Frontal cortex (tissue), 3 donors: ENCODE measurements at regions not wholly inside any gene's neighbourhood (a gene's known extent, or its start where the extent isn't known, plus 50 kb on each side); places are given as distances from the start of the nearest gene placed in this dataset.
"Not testable (repeated sequence)": the region's sequence is repeated elsewhere in the genome, so short reads cannot be mapped to it uniquely, and the experiment has no call there.

Source experiments
- DNase-seq, 2 donors: peaks; one replicate each; pipeline ENCODE4 v3.0.0; 2012; ENCODE audit warnings: low spot score in 2 of 2
- FAIRE-seq: peaks from 2 replicates; lab custom pipeline; 2012; peaks lifted over from hg19 to GRCh38; lab: Jason Lieb, UNC
- donor health status: control.
- donor health status: control.
- donor health status: control.

DNA sequence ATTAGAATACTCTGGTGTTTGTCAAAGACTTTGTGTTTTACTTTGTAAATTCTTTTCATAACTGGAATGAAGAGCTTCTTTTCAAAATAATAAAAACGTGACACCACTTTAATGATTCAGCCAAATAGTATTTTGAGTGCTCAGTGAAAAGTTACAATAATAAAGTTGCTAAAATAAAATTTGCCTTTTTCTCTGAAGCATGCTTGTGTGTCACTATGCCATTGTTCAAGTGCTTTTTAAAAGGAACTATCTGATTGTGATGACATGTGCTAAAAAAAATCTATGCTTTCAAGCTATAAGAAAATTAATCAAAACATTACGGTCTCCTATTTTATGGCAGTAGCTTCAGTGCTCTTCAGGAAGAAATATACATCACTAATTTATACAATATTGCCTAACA, 1290.5 kb upstream of the B3GALT2 start:
- FAIRE-seq, result no peak

DNA sequence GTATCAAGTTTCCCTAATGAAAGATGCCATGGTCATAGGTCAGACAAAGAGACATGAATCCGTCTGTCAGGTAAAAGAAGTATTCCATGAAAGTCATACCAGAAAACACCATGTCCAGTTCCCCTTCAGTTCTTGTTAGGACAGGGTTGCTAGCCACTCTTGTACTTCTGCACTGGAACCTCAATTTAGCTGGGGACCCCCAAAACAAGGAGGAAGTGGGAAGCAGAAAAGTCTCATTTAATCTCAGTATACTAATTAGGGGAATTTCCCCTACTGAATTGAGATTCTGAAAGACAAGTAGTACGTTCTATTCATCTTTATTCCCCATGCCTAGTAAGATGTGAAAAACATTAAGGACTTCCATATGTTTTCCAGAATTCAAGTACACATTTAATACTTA, 1289.9 kb upstream of the B3GALT2 start:
- FAIRE-seq, result no peak
- no peak for DNase-seq

More for the DNA sequence above, 1290.5 kb upstream of the B3GALT2 start:
- no peak for DNase-seq

DNA sequence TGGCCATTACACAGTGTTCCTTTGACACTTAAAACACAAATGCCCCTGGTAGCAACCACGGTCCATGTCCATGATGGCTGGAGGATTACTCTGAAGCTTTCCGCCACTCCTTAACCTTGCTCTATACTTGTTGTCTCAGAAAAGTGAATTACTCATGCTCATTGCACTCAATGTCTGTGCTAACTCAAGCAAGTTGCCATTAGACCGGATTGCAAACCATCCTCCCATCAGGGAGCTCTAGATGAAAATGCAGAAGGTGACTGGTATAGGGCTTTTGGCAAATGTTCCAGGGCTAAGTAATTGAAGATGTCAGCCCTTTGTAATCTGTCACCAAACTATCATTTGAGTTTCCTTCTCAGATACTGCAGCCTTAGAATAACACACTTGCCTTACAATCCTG, 1288.3 kb upstream of the B3GALT2 start:
- FAIRE-seq (no peak), DNase-seq (no peak)

DNA sequence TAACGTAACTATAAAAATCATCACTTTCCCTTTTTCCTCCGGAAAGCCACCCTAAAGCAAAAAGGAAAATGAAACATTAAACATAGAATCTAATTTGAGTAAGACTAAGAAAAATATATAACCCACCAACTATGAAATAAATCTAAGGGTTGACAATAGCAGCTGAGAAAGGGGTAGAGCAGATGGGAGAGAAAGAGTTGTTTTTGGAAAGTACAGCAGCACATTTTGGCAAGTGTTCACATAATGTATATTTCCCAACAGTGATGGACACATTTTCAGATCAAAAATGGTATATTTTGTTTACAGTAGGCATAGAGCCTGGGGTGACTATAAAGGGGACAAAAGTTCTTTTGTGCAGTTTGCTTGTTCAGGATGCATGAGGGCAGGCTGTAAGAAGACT, 1287.4 kb upstream of the B3GALT2 start:
- FAIRE-seq, result no peak
- no peak for DNase-seq

DNA sequence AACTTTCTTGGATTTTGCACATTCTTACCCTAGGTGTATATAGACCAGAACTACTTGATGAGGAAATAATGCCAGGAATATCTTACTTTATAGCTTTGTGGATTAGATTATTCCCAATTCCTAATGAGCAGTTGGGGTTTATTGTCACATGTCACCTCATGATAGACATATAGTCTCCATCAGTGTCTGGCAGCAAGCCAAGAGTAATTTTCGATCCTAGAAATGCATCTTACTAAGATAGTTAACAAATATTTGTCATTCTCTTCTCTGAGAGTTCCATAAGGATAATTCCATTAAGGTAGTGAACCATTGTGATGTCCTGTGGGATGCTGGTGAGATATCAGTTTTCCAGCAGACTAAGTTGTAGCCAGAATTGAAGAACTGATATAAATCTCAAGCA, 1282.9 kb upstream of the B3GALT2 start:
- FAIRE-seq (no peak), DNase-seq (no peak)

DNA sequence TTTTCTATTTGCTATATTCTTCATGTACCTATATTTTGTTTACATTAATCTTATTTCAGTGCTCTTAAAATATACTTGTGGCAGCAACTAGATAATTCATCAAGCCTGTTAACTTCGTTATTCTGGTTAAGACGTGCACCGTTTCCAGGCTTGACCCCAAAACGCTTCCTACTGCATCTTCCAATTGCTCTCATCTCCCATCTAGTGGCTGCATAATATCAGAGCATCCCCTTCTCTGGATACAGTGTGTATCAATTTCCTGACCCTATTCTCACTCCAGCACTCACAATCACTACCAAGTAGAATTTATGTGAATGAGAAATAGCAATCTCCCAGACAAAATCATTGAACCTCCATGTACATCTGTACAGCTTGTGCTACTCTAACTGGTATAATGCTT, 1280.3 kb upstream of the B3GALT2 start:
- DNase-seq (no peak), FAIRE-seq (no peak)

DNA sequence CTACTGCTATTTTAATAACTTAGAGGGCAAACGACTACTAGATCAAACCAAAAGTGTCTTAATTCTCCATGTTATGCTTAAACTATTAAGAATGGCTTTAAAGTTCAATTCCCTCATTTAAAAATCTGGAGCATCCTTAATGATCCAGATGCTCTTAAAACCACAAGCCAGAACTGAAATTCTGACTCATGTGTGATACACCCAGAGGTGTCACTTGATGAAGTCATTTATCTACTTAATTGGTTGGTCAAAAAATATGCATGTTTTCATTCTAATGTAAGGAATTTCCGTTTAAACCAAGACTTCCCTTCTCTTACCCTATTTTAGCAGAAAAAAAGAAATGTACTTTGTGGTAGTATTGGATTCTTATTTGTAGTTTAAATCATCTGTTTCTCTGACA, 1261.2 kb upstream of the B3GALT2 start:
- DNase-seq (no peak), FAIRE-seq (no peak)

DNA sequence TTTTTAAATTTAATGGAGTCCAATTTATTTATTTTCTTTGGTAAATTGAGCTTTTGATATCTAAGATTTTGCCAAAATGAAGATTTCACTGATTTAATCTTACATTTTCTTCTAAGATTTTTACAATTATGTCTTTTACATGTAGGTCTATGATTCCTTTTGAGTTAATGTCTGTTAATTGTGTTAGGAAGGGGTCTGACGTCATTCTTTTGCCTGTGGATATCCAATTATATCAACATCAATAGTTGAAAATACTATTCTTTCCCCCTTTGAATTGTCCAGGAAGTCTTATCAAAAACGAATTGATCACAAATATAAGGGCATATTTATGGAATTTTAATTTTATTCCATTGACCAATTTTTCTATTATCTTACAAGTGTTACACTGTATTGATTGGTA, 1258.8 kb upstream of the B3GALT2 start:
- FAIRE-seq, result no peak
- DNase-seq, result no peak

DNA sequence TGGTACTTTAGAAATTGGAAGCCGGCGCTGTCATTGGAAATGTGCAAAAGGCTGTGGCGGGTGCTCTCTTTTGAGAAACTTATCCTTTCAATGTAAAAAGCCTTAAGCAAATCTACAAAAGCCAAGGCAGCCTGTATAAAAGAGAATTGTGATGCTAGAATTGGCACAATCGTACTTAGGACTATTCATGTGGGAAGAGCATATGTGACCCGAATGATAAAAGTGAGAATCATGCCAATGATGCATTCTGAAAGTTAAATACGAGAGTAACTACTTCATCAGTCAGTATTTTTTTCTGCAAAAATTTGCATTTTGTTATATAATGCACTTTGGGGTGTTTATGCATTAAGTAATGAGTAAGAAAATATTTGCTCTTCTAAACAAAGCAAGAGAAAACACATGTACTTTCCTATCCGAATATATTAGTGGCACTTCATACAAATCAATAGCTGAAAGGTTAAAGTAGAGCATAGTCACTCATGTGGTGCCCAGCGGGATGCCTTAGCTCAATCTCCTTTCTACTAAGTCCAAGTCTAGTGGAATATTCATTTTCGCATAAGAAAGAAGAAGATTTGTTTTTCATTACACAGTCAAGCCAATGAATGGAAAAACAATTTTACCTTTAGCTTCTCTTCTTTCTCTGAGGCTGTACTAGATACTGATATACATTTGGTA, 1256.6 kb upstream of the B3GALT2 start:
- FAIRE-seq (no peak), DNase-seq (peak in 1 of 2 donors; percentile 17)

DNA sequence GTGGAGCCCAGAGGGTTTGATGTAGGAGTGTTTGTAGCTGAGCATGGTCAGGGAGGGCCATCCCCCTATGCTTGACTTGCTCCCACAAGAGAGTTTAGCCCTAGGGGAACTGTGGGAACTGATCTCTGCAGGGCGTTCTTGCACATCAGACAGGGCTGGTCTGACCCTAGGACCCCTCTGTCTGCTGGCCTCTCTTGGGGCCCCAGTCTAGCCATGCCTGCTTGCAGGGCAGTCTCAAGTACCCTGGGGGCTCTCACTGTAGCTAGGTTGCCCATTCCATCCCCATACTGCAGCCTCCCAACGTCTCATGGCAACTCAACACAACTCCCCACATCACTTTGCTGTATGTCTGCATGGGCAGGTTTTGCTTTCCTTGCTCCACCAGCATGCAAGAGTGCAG, 1250.7 kb upstream of the B3GALT2 start:
- FAIRE-seq (no peak), DNase-seq (no peak)

DNA sequence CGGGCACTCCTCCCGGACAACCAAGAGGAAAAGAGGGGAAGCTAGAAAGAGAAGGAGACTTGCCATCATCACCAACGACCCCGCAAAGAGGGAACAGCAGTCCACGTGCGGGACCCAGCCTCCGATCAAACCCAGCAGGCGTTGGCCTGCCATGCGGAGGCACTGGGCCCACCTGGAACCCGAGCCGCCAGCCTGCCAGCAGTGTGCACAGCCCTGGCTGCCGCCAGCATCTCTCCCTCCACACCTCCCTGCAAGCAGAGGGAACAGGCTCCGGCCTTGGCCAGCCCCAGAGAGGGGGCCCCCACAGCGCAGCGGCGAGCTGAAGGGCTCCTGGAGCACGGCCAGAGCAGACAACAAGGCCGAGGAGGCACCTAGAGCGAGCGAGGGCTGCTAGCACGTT, 1244.7 kb upstream of the B3GALT2 start:
- no peak for DNase-seq
- no peak for FAIRE-seq

DNA sequence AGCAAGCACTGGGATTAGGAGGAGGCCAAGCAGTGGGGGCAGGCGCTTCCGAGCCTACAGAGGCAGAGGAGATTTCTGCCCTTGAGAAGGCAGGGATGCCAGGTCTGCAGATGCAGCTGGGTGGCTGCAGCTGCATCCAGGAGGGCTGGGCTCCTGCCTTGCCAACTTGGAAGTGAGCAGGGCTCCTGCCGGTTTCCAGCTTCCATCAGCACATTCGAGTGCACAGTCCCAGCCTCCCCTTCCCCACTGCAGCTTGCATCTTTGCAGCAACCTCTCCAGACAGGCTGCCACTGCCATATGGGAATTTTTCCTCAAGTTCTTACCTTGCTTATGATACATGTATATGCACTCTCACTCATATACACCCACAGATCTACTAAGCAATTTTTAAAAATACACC, 1234.3 kb upstream of the B3GALT2 start:
- DNase-seq (no peak), FAIRE-seq (no peak)

DNA sequence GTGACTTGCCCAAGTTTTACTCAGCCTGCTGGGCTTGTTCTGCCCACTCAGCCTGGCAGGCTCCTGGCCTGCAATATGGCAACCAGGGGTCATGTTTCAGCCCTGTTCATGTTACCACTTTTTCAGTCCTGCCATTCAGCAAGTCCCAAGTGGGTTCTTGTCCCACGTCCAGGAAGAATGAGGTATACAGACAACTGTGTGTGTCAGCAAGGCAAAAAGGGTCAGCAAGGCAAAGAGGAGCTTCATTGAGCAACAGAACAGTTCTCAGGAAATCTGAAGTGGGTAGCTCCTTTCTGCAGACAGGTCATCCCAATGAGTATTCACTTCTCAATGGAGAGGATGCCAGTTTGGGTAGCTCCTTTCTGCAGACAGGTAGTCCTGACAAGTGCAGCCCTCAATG, 1233.3 kb upstream of the B3GALT2 start:
- FAIRE-seq, result no peak
- no peak for DNase-seq

DNA sequence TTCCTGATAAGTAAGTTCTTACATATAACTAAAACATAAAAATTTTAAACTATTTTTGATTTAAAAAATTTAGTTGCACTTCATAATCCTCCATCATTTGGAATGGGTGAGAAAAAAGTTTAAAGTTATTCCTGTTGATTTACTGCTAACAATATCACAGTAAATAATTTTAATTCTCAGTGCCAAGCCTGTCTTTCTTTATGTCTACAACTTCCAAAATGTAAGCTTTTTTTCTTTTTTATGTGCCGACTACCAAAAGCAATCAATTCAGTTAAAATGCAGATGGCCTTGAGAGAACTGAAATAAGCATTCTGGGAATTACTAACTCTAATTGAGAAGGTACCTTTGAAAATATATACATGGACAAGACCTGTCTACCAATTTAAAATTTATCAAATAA, 1224.3 kb upstream of the B3GALT2 start:
- FAIRE-seq, result no peak
- DNase-seq, result no peak

DNA sequence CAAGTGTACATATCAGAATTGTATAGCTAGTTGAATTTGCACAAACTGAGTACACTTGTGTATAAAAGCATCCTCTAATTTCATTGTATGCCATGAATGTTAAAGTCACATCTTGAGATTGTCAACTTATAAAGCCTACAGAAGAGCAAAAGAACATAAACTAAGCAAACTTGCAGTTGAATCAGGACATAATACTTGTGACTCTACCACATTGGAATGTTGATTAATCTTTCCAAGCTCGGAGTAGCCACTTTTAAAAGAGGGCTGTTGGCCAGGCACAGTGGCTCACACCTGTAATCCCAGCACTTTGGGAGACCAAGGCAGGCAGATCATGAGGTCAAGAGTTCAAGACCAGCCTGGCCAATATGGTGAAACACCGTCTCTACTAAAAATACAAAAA, 1220.8 kb upstream of the B3GALT2 start:
- DNase-seq, FAIRE-seq: not testable (repeated sequence)

DNA sequence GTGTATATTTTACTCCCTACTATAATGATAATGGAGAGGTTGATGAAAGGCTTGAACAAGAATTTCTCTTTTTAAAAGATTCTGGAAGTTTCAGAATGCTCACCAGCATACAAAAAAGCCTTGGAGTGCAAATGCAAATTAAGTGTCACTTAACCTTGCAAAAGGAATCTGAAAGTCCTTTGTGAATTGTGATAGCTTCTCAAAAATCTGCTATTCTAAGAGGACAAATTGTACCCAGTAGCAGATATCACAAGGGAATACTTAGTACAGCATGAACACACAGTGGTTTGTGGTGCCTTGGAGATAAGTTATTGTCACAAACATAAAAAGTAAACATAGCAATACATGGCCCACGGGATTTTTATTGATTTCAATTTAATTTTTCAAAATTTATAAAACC, 1208.3 kb upstream of the B3GALT2 start:
- no peak for FAIRE-seq

DNA sequence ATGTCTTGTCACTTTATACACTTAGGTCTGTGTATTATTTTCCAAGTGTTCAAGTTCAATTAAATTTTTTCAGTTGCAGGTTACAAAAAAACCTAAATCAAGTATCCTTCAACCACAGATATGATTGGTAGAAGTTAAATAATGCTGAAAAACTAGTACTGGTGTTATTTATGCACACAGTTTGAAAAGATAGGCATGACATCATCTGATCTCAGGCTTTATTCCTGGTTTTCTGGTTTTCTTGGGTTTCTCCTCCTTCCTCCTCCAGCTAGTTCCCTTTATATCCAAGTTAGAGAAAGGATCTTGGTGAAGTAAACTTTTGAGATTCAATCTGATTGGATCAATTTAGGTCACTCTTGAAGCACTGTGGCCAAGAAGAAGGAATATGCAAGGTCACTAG, 1201.1 kb upstream of the B3GALT2 start:
- FAIRE-seq (no peak), DNase-seq (no peak)

More for the DNA sequence above, 1208.3 kb upstream of the B3GALT2 start:
- no peak for DNase-seq

DNA sequence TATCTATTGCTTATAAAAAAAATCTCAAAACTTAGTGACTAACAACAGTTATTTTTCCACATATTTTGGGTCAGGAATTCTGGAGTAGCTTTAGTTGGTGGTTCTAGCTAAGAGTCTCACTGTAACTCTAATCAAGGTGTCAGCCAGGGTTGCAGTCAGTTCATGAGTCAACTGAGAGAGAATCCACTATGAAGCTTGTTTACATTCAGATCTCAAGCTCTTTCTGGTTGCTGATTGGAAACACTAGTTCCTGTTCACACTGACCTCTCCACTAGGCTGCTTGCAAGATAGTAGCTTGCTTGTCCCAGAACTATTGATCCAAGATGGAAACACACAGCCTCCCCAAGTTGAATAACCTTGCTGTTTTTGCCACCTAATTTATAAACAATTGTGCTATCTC, 1192.1 kb upstream of the B3GALT2 start:
- FAIRE-seq, result no peak
- no peak for DNase-seq

DNA sequence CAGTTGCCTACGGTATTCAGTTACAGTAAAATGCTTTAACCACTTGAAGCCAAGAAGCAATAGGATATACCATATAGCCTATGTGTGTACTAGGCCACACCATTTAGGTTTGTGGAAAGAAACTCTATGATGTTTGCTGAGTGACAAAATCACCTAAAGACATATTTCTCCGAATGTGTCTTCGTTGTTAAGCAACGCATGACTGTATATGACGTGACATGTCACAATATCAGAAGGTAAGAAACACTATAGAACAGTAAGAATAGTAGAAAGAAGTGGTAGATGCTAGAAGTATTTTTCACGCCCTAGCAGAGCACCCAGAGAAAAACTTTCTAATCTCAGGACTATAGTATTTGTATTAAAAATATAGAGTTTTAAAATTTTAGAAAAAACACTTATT, 1188.2 kb upstream of the B3GALT2 start:
- no peak for FAIRE-seq

DNA sequence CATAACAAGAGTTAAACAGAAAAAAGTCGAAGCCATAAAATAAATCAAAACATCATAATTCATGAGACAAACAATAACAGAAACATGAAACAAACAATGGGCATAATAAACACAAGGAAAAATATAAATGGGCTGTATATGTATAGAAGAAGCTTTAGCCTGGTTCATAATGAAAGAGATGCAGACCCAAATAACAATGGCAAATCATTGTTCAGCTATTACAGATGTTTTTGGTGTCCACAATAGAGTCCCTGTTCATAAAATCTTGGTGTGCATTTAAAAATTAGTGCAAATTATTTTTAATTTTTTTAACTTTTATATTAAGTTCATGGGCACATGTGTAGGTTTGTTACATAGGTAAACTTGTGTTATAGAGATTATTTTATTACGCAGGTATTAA, 1185.9 kb upstream of the B3GALT2 start:
- DNase-seq (no peak), FAIRE-seq (peak; percentile 93)

More for the DNA sequence above, 1188.2 kb upstream of the B3GALT2 start:
- DNase-seq, result no peak

DNA sequence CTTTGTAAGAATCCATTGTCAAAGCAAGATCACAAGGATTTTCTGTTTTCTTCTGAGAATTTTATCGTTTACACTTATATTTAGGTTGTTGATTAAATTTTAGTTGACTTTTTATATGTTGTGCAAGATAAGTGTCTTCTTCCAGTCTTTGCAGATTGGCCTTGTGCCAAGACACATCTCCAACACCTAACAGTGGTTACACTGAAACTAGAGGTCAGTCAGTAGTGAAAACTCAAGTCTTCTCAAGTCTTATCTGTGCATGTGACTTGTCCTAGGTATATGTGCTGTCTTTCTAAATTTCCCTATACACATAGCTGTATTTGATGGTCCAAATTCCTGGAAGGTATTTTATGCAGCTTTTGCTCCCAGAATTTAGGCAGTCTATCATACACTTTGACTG, 1183.2 kb upstream of the B3GALT2 start:
- FAIRE-seq (no peak), DNase-seq (no peak)

DNA sequence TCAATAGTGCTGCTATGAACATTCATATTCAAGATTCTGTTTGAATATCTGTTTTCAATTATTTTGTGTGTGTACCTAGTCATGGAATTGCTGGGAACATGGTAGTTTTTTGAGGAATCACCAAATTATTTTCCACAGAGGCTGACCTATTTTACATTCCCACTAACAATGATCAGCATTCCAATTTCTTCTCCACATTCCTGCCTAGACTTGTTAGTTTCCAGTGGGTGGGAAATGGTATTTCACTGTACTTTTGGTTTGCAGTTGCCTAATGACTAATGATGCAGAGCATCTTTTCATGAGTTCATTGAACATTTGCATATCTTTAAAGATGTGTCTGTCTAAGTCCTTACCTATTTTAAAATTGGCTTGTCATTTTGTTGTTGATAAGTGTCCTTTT, 1182.6 kb upstream of the B3GALT2 start:
- DNase-seq, result no peak
- FAIRE-seq, result no peak
